NCI-H345 treated with DMSO at 0.1 percent for 48 hours (cell line): ENCODE measurements at regions not wholly inside any gene's neighbourhood (a gene's known extent, or its start where the extent isn't known, plus 50 kb on each side); places are given as distances from the start of the nearest gene placed in this dataset.

Source experiments
- DNase-seq: peaks from one replicate; lab custom pipeline; 2025; ENCODE audit not compliant: unreplicated experiment; lab: John Stamatoyannopoulos, UW

DNA sequence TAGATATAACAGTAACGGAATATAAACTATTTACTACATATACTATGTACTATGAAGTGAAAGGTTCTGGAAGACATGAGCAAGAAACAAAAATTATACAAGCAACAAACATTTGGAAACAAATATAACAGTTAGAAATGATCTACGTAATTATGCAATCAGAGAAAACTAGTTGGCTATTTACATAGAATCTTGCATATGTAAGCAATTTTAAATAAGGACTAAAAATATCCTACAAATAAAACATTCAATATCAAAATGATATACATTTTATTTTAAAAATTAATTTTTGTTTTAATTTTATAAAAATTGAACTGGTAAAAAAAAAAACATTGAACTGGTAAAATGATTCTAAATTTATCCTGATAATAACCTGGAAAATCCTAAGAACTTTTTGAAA lies 642.5 kb upstream of the PCDH10 start:
- DNase-seq = no peak

DNA sequence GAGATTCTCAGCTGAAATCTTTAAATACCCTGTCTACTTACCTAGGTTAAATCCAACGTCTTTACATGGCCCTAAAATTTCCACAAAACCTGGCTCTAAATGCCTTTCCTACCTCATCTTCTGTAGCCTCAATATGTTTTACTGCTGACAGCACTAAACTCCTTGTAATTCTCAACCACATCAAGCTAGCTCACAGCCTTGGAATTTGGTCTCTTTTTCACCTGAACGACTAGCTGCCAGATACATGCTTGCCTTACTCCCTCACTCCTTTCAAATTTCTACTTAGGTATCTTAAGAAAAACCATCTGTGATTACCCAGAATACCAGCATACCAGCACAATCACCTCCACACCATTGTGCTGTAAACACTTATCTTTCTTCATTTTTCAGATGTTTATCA lies 635.6 kb upstream of the PCDH10 start:
- no peak for DNase-seq

GRCh38 chr4:132526652-132527051 lies 622.4 kb upstream of the PCDH10 start:
- DNase-seq = no peak

GRCh38 chr4:132527817-132528216 lies 621.3 kb upstream of the PCDH10 start:
- no peak for DNase-seq

- DNase-seq = no peak
Measured at GRCh38 chr4:132530861-132531260, 618.2 kb upstream of the PCDH10 start.

GRCh38 chr4:132540268-132540667 lies 608.8 kb upstream of the PCDH10 start:
- DNase-seq = no peak

DNA sequence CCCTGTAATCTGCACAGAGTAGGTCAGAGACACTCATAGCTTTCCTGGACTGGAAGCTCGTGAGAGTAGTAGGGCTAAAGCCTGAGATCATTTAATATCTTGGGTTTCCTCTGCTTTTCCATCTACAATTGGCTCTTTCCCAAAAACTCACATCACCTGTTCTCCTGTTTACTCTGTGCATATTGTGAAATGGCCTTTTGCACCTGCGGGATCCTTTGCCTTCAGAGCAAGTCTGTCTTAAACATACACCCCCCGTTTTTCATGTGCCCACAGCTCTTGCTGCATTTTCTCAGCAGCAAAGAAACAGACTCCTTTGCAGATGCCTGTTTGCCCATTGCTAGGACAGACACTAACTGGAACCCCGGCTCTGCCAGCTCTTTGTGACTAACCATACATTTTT lies 608.3 kb upstream of the PCDH10 start:
- peak; percentile 14 for DNase-seq

DNA sequence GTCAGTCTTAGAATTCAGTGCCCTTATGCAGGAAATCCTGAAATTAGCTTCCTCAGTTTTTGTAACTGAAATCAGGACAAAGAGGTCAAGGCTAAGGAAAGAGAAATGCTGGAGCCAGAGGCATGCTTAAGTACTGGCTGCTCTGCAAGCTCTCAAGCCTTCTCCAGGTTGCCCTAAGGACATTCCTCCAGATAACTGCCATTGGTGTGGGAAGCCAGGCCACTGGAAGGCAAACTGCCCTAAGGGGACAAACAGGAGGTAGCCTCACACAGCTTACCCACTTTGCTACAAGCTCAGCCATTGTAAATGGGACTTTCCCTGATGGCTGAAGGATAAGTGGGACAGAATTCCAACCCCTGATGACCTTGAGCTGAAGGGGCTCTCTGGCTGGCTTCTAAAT lies 606.9 kb upstream of the PCDH10 start:
- DNase-seq = no peak

DNA sequence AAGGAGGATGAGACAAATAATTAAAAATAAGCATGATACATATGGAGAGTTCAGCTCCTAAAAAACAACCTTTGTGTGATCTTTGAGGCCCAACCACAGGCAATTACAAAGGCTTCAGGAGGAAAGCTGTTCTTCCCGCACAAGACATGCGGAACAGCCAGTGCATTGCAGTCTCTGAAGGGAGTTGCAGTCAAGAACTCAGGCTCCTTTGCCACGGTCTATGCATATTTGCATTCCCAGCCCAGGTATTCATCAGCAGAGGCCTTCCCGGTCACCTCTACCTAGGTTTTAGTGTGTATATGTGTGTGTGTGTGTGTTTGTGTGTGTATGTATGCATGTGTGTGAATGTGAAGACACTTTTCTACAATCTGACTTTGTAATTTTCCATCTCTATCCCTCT lies 600.6 kb upstream of the PCDH10 start:
- DNase-seq = no peak

- DNase-seq = no peak
Measured at GRCh38 chr4:132556316-132556715, 592.8 kb upstream of the PCDH10 start.

- DNase-seq = no peak
Measured at GRCh38 chr4:132557660-132558059, 591.4 kb upstream of the PCDH10 start.

- DNase-seq = no peak
Measured at GRCh38 chr4:132564920-132565319, 584.2 kb upstream of the PCDH10 start.

DNA sequence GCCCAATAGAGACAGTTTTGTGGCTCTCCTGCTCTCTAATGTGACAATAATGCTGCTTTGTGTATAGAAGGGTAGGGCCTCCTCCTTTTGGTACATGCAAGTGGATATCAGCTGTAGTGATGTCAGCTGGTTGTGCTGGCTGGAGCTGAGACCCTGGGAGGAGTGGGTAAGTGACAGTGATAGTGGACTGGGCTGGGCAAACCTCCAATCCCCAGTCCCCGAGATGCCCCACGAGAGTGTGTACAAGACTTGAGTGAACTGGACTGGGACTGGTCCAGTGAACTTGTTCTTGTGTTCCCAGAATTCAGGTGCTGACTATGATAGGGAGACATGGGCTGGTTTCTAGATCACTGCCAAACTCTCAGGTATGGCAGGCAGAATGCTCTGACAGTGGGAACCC lies 583.6 kb upstream of the PCDH10 start:
- no peak for DNase-seq

GRCh38 chr4:132572210-132572609 lies 576.9 kb upstream of the PCDH10 start:
- DNase-seq = no peak

DNA sequence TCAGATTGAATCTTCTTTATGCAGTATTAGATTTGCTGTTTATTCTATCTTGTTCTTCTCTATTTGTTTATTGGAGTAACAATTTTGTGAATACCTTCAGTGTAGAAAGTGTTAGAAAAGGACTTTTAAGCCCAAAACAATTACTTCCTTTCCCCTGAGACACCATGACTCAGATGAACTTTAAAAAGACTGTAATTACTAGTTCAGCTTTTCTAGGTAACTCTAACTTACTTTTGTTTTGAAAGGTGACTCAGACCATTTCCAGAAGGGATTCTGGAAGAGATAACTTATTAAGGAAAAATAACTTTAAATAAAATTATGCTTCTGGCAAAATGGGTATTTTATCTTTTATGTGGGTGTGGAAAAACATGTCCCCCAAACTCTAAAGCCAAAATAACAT lies 561.5 kb upstream of the PCDH10 start:
- no peak for DNase-seq

GRCh38 chr4:132592340-132592739 lies 556.8 kb upstream of the PCDH10 start:
- no peak for DNase-seq

DNA sequence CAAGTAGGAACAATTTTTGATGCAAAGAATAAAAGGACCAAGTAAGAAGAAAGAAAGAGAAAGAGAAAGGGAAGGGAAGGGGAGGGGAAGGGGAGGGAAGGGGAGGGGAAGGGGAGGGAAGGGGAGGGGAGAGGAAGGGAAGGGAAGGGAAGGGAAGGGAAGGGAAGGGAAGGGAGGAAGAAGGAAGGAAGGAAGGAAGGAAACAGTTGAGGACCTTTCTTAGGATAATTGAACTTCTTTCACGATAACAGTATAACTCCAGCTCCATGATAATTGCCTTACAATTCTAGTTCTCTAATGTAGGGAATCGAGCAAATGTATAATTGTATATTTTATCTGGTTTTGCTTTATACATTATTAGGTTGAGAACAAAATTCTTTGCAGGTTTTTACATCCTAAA lies 556.2 kb upstream of the PCDH10 start:
- DNase-seq = no peak

DNA sequence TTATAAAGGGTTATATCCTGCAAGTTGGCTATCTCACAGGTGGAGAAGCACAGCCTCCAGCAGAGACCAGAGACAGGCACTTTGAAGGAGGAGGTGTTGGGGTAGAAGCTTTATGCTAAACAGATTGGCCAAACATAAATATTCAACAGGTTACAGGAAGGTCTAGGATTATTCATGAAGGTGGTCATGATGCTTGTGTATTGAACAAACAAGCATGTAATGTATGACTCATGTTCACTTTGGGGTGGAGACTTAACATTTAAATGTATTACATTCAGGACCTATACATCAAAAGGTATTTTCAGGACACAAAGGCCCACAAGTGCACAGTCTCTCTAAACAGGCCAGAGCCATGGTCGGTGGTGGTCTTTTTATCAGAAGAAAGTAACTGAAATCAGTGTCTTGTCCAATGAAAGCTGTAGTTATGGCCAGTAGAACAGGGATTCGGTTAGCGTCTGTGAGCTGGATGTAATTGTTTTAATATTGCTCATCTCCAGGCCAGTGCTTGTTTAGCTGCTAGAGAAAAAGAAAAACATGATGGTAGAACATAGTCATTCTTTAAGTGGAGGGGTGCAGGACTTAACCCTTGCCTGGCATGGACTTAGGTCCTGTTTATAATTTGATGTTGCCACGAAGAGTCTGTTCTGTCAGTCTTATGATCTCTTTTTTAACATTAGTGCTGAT lies 555.2 kb upstream of the PCDH10 start:
- DNase-seq = no peak

GRCh38 chr4:132596186-132596585 lies 552.9 kb upstream of the PCDH10 start:
- DNase-seq = no peak

GRCh38 chr4:132605551-132605950 lies 543.5 kb upstream of the PCDH10 start:
- DNase-seq = no peak

GRCh38 chr4:132614682-132615081 lies 534.4 kb upstream of the PCDH10 start:
- no peak for DNase-seq

DNA sequence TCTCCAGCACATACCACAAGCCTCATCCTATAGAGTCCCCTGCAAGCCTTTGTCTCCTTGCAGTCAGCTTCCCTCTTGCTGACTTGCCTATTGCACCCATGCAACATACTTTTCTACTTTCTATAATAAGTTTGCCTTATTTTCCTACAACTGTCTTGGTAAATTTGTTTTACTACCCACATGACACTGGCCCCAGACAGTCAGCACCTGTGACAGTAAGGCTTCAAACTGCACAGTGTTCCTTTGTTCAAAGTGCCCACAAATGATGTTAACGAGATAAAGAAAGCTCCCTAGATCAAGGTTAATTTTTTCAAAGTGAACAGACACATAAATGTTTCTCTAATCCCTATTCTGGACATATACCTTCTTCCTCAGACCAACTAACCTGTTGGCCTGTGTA lies 529.1 kb upstream of the PCDH10 start:
- no peak for DNase-seq

GRCh38 chr4:132642016-132642817 lies 506.9 kb upstream of the PCDH10 start:
- peak; percentile 3 for DNase-seq
